GM23338 (cell line): ENCODE measurements at regions not wholly inside any gene's neighbourhood (a gene's known extent, or its start where the extent isn't known, plus 50 kb on each side); places are given as distances from the start of the nearest gene placed in this dataset.

Source experiments
- ATAC-seq: fragments of 200-7000 bp; cut with Tn5 transposase; 3 replicates; pipeline ENCODE4 v1.9.1; 2020
- DNase-seq: peaks from one replicate; pipeline ENCODE4 v3.0.0-alpha.2; 2015; ENCODE audit warnings: low spot score
- H2AFZ ChIP-seq: fragments of 200-600 bp; sonication (generic); 2 replicates; pipeline ENCODE4 v1.8.0; 2016; ENCODE audit warnings: antibody characterized with exemption, mild to moderate bottlenecking, moderate library complexity
- H3F3A ChIP-seq: fragments of 200-600 bp; sonication (generic); replicated peaks from 2 replicates; pipeline ENCODE4 v1.8.0; 2017; ENCODE audit warnings: antibody characterized with exemption, mixed run types, low read depth
- H3K27ac ChIP-seq: fragments of 200-600 bp; sonication (generic); 2 replicates; pipeline ENCODE4 v1.6.1; 2016; ENCODE audit warnings: low read depth
- H3K27me3 ChIP-seq: fragments of 200-600 bp; sonication (generic); 2 replicates; pipeline ENCODE4 v1.8.0; 2016; ENCODE audit warnings: mild to moderate bottlenecking, mixed run types, moderate library complexity; ENCODE audit not compliant: insufficient read depth
- H3K36me3 ChIP-seq: fragments of 200-600 bp; sonication (generic); 2 replicates; pipeline ENCODE4 v1.8.0; 2016; ENCODE audit warnings: mild to moderate bottlenecking; ENCODE audit not compliant: insufficient read depth
- H3K4me1 ChIP-seq: fragments of 200-600 bp; sonication (generic); 2 replicates; pipeline ENCODE4 v1.8.0; 2016; ENCODE audit warnings: mild to moderate bottlenecking, moderate library complexity; ENCODE audit not compliant: insufficient read depth
- H3K4me2 ChIP-seq: fragments of 200-600 bp; sonication (generic); 2 replicates; pipeline ENCODE4 v1.7.1; 2017; ENCODE audit warnings: mixed run types
- H3K4me3 ChIP-seq: fragments of 200-600 bp; sonication (generic); 2 replicates; pipeline ENCODE4 v1.6.1; 2016; ENCODE audit warnings: mixed run types
- H3K79me2 ChIP-seq: fragments of 200-600 bp; sonication (generic); replicated peaks from 2 replicates; pipeline ENCODE4 v1.8.0; 2017; ENCODE audit warnings: mild to moderate bottlenecking; ENCODE audit not compliant: insufficient read depth
- H3K9me2 ChIP-seq: fragments of 200-600 bp; sonication (generic); 2 replicates; pipeline ENCODE4 v1.8.0; 2017; ENCODE audit not compliant: insufficient read depth
- H4K20me1 ChIP-seq: fragments of 200-600 bp; sonication (generic); replicated peaks from 2 replicates; pipeline ENCODE4 v1.8.0; 2017; ENCODE audit warnings: mild to moderate bottlenecking; ENCODE audit not compliant: insufficient read depth
- H3K27ac Mint-ChIP-seq: 2 replicates; pipeline ENCODE4 v1.8.0; 2020; ENCODE audit warnings: inconsistent platforms, mild to moderate bottlenecking, moderate library complexity, mixed read lengths
- H3K27me3 Mint-ChIP-seq: 3 replicates; pipeline ENCODE4 v1.8.0; 2022; ENCODE audit warnings: low read depth, mild to moderate bottlenecking, moderate library complexity, mixed read lengths, inconsistent platforms; ENCODE audit not compliant: insufficient read depth, poor library complexity
- H3K36me3 Mint-ChIP-seq: 3 replicates; pipeline ENCODE4 v1.8.0; 2021; ENCODE audit warnings: low read depth, mild to moderate bottlenecking, inconsistent platforms, moderate library complexity, mixed read lengths
- H3K4me1 Mint-ChIP-seq: 3 replicates; pipeline ENCODE4 v1.8.0; 2020; ENCODE audit warnings: mild to moderate bottlenecking, inconsistent platforms, mixed read lengths
- H3K4me3 Mint-ChIP-seq: 3 replicates; pipeline ENCODE4 v1.8.0; 2021; ENCODE audit warnings: moderate library complexity, mild to moderate bottlenecking, inconsistent platforms, mixed read lengths
- H3K9me3 Mint-ChIP-seq: 3 replicates; pipeline ENCODE4 v1.8.0; 2020; ENCODE audit warnings: moderate library complexity, mild to moderate bottlenecking, inconsistent platforms, mixed read lengths
- CREB1 ChIP-seq: fragments of 250-450 bp; sonication (Bioruptor Pico); IDR thresholded peaks from 2 replicates; pipeline ENCODE4 v1.5.0; 2020; ENCODE audit warnings: low read depth, mild to moderate bottlenecking, moderate library complexity
- ETS1 ChIP-seq: IDR thresholded peaks from 2 replicates; pipeline ENCODE4 v1.6.1; 2016; ENCODE audit warnings: antibody characterized with exemption
- EZH2 ChIP-seq: fragments of 200-600 bp; sonication (generic); IDR thresholded peaks from one replicate; pipeline ENCODE4 v1.8.0; 2017; ENCODE audit warnings: antibody characterized with exemption, mild to moderate bottlenecking, low read depth; ENCODE audit not compliant: unreplicated experiment
- EZH2phosphoT487 ChIP-seq: fragments of 200-600 bp; sonication (generic); IDR thresholded peaks from one replicate; pipeline ENCODE4 v1.8.1; 2018; ENCODE audit warnings: antibody characterized with exemption; ENCODE audit not compliant: unreplicated experiment
- JUNB ChIP-seq: IDR thresholded peaks from one replicate; pipeline ENCODE4 v1.6.1; 2016; ENCODE audit warnings: antibody characterized with exemption; ENCODE audit not compliant: unreplicated experiment
- STAT1 ChIP-seq: IDR thresholded peaks from one replicate; pipeline ENCODE4 v1.6.1; 2016; ENCODE audit warnings: antibody characterized with exemption; ENCODE audit not compliant: unreplicated experiment
- ZNF114 ChIP-seq: fragments of 250-450 bp; sonication (Bioruptor Pico); IDR thresholded peaks from 2 replicates; pipeline ENCODE4 v1.5.0; 2020; ENCODE audit warnings: mild to moderate bottlenecking, moderate library complexity
- ZNF331 ChIP-seq: fragments of 250-450 bp; sonication (Bioruptor Pico); IDR thresholded peaks from 2 replicates; pipeline ENCODE4 v1.5.0; 2020; ENCODE audit warnings: low read depth, mild to moderate bottlenecking, moderate library complexity
- ZNF462 ChIP-seq: fragments of 250-450 bp; sonication (Bioruptor Pico); IDR thresholded peaks from 2 replicates; pipeline ENCODE4 v1.5.0; 2020; ENCODE audit warnings: mild to moderate bottlenecking, moderate library complexity
- TF ChIP-seq, protein P1 (sequence below), 2 experiments: fragments of 200-600 bp in 1 of 2; sonication (generic) in 1 of 2; conservative IDR thresholded peaks; 2 replicates each; pipeline versions ENCODE4 v1.5.1 to v1.6.1; 2016 to 2017; ENCODE audit warnings: antibody characterized with exemption in 2 of 2, low read depth in 2 of 2, mild to moderate bottlenecking in 2 of 2, moderate library complexity in 1 of 2

- H4K20me1 ChIP-seq = no peaks in the 10 kb centered on the region
- H3K27ac ChIP-seq = no peak overlapping the region
- peaks cover 5% of the 10 kb centered on the region for H3K27me3 Mint-ChIP-seq
- no peak overlapping the region for H3K27ac Mint-ChIP-seq
- DNase-seq = no peak
- H3K4me3 Mint-ChIP-seq = no peak overlapping the region
- H3K79me2 ChIP-seq = no peaks in the 10 kb centered on the region
- H3K4me1 ChIP-seq = no peaks in the 10 kb centered on the region
- no peaks in the 10 kb centered on the region for H3K36me3 ChIP-seq
- H3F3A ChIP-seq = no peaks in the 10 kb centered on the region
- peaks cover 9% of the 10 kb centered on the region; the same call in 2 of the 3 replicates for H3K4me1 Mint-ChIP-seq
- H3K9me3 Mint-ChIP-seq = no peaks in the 10 kb centered on the region
- ATAC-seq = no peak
- TF ChIP-seq JUNB (no peak), EZH2phosphoT487 (no peak), EZH2 (no peak), STAT1 (no peak), ZNF114 (CRISPR knock-in tag) (no peak), CREB1 (CRISPR knock-in tag) (no peak), ZNF331 (CRISPR knock-in tag) (no peak), ETS1 (no peak), ZNF462 (CRISPR knock-in tag) (no peak)
- TF ChIP-seq, protein P1, sequence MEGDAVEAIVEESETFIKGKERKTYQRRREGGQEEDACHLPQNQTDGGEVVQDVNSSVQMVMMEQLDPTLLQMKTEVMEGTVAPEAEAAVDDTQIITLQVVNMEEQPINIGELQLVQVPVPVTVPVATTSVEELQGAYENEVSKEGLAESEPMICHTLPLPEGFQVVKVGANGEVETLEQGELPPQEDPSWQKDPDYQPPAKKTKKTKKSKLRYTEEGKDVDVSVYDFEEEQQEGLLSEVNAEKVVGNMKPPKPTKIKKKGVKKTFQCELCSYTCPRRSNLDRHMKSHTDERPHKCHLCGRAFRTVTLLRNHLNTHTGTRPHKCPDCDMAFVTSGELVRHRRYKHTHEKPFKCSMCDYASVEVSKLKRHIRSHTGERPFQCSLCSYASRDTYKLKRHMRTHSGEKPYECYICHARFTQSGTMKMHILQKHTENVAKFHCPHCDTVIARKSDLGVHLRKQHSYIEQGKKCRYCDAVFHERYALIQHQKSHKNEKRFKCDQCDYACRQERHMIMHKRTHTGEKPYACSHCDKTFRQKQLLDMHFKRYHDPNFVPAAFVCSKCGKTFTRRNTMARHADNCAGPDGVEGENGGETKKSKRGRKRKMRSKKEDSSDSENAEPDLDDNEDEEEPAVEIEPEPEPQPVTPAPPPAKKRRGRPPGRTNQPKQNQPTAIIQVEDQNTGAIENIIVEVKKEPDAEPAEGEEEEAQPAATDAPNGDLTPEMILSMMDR (conservative IDR thresholded peaks at IDR 0.05; ENCODE audit: low read depth in 2 of 2) = no peak
- no peaks in the 10 kb centered on the region for H3K27me3 ChIP-seq
- H3K9me2 ChIP-seq = no peaks in the 10 kb centered on the region
- no peaks in the 10 kb centered on the region for H3K36me3 Mint-ChIP-seq
- H3K4me3 ChIP-seq = no peak overlapping the region
- no peak overlapping the region for H3K4me2 ChIP-seq
- no peak overlapping the region for H2AFZ ChIP-seq
These were observed 179.9 kb downstream of the GAS1 start for GRCh38 chr9:86767373-86767772.
